GM18505 (cell line): ENCODE measurements at regions not wholly inside any gene's neighbourhood (a gene's known extent, or its start where the extent isn't known, plus 50 kb on each side); places are given as distances from the start of the nearest gene placed in this dataset.

Experiments used
- ATAC-seq: cut with Tn5 transposase; IDR thresholded peaks from one replicate; pipeline ENCODE4 v1.9.1; 2021; ENCODE audit not compliant: unreplicated experiment
- POLR2A ChIP-seq: IDR thresholded peaks from 4 replicates; pipeline ENCODE4 v1.6.1; 2011; ENCODE audit warnings: borderline replicate concordance; ENCODE audit not compliant: insufficient read depth, insufficient read length; ENCODE audit errors: extremely low read depth

GRCh38 chr4:185993328-185993973, 75.5 kb upstream of the TLR3 start:
- no peak for ATAC-seq

GRCh38 chr4:185994750-185995149, 74.2 kb upstream of the TLR3 start:
- TF ChIP-seq POLR2A: no peak
- no peak for ATAC-seq

More at GRCh38 chr4:185993328-185993973, 75.5 kb upstream of the TLR3 start:
- TF ChIP-seq POLR2A: no peak

GRCh38 chr4:185995665-185996064, 73.3 kb upstream of the TLR3 start:
- no peak for ATAC-seq
- no peak for TF ChIP-seq POLR2A

GRCh38 chr4:185997296-185997695, 71.7 kb upstream of the TLR3 start:
- no peak for TF ChIP-seq POLR2A
- ATAC-seq: no peak

GRCh38 chr4:185998791-185999190, 70.2 kb upstream of the TLR3 start:
- no peak for ATAC-seq
- TF ChIP-seq POLR2A: no peak

GRCh38 chr4:185999207-185999606, 69.7 kb upstream of the TLR3 start:
- ATAC-seq: no peak
- TF ChIP-seq POLR2A: no peak

GRCh38 chr4:186002853-186003252, 66.1 kb upstream of the TLR3 start:
- TF ChIP-seq POLR2A: no peak
- no peak for ATAC-seq

GRCh38 chr4:186003746-186004145, 65.2 kb upstream of the TLR3 start:
- ATAC-seq: no peak

GRCh38 chr4:186008057-186008456, 60.9 kb upstream of the TLR3 start:
- no peak for TF ChIP-seq POLR2A
- no peak for ATAC-seq

More at GRCh38 chr4:186003746-186004145, 65.2 kb upstream of the TLR3 start:
- no peak for TF ChIP-seq POLR2A

- no peak for TF ChIP-seq POLR2A
- no peak for ATAC-seq
Measured at GRCh38 chr4:186009976-186010375, 59.0 kb upstream of the TLR3 start.

- TF ChIP-seq POLR2A: no peak
- no peak for ATAC-seq
Measured at GRCh38 chr4:186010821-186011220, 58.1 kb upstream of the TLR3 start.

- ATAC-seq: no peak
- no peak for TF ChIP-seq POLR2A
Measured at GRCh38 chr4:186012071-186012470, 56.9 kb upstream of the TLR3 start.

GRCh38 chr4:186013419-186014186, 55.4 kb upstream of the TLR3 start:
- no peak for TF ChIP-seq POLR2A
- ATAC-seq: no peak

GRCh38 chr4:186015212-186015817, 53.6 kb upstream of the TLR3 start:
- TF ChIP-seq POLR2A: no peak
- ATAC-seq: no peak
